ENCODE measurements at regions not wholly inside any gene's neighbourhood (a gene's known extent, or its start where the extent isn't known, plus 50 kb on each side); places are given as distances from the start of the nearest gene placed in this dataset.
"Not testable (repeated sequence)": the region's sequence is repeated elsewhere in the genome, so short reads cannot be mapped to it uniquely, and the experiment has no call there.

DNA sequence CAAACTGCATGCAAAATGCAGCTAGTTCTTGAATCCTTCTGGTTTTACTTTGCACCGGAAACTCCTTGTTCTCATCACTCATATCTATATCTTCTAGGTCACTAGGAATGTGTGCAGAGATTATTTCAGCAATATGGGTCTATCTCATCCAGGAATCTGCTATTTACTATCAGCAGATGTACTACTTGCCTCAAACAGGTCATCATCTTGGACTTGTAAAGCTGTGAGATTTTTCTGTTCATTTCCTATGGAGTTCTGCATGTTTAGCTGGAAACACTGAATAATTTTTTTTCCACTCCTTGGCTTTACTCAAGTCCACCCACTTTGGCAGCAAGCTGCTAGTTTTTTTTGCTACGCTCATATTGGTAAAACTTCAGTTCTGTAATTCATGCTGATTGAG lies 334.8 kb downstream of the RPIA start:
- TF ChIP-seq, protein P1, sequence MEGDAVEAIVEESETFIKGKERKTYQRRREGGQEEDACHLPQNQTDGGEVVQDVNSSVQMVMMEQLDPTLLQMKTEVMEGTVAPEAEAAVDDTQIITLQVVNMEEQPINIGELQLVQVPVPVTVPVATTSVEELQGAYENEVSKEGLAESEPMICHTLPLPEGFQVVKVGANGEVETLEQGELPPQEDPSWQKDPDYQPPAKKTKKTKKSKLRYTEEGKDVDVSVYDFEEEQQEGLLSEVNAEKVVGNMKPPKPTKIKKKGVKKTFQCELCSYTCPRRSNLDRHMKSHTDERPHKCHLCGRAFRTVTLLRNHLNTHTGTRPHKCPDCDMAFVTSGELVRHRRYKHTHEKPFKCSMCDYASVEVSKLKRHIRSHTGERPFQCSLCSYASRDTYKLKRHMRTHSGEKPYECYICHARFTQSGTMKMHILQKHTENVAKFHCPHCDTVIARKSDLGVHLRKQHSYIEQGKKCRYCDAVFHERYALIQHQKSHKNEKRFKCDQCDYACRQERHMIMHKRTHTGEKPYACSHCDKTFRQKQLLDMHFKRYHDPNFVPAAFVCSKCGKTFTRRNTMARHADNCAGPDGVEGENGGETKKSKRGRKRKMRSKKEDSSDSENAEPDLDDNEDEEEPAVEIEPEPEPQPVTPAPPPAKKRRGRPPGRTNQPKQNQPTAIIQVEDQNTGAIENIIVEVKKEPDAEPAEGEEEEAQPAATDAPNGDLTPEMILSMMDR (IDR thresholded peaks at IDR 0.05) = not testable (repeated sequence)
- not testable (repeated sequence) for TF ChIP-seq POLR2A (IDR thresholded peaks at IDR 0.05)
